ENCODE measurements at regions not wholly inside any gene's neighbourhood (a gene's known extent, or its start where the extent isn't known, plus 50 kb on each side); places are given as distances from the start of the nearest gene placed in this dataset.

- H3K9me3 ChIP-seq (ENCODE audit: control insufficient read depth, insufficient read depth, low read length) = no peaks in the 10 kb centered on the region
Observed at GRCh38 chr1:104868794-104869193, 1119.1 kb downstream of the AMY1C start.

GRCh38 chr1:104874044-104874443 lies 1124.3 kb downstream of the AMY1C start:
- H3K9me3 ChIP-seq (ENCODE audit: control insufficient read depth, insufficient read depth, low read length) = no peaks in the 10 kb centered on the region
- H3K9ac ChIP-seq (ENCODE audit: low read depth, low read length) = no peak overlapping the region
- H3K27me3 ChIP-seq (ENCODE audit: control insufficient read depth, insufficient read depth, low read length) = no peaks in the 10 kb centered on the region
- no peak overlapping the region for H3K4me3 ChIP-seq (ENCODE audit: low read depth, low read length)
- no peaks in the 10 kb centered on the region for H3K36me3 ChIP-seq (ENCODE audit: control insufficient read depth, insufficient read depth, low read length)
- H3K4me1 ChIP-seq (ENCODE audit: control insufficient read depth, insufficient read depth, low read length) = no peaks in the 10 kb centered on the region

More at GRCh38 chr1:104868794-104869193, 1119.1 kb downstream of the AMY1C start:
- no peaks in the 10 kb centered on the region for H3K27me3 ChIP-seq (ENCODE audit: control insufficient read depth, insufficient read depth, low read length)
- no peak overlapping the region for H3K9ac ChIP-seq (ENCODE audit: low read depth, low read length)
- H3K4me1 ChIP-seq (ENCODE audit: control insufficient read depth, insufficient read depth, low read length) = no peaks in the 10 kb centered on the region
- H3K4me3 ChIP-seq (ENCODE audit: low read depth, low read length) = no peak overlapping the region
- no peaks in the 10 kb centered on the region for H3K36me3 ChIP-seq (ENCODE audit: control insufficient read depth, insufficient read depth, low read length)

- H3K27me3 ChIP-seq (ENCODE audit: control insufficient read depth, insufficient read depth, low read length) = no peaks in the 10 kb centered on the region
- no peaks in the 10 kb centered on the region for H3K9me3 ChIP-seq (ENCODE audit: control insufficient read depth, insufficient read depth, low read length)
- no peak overlapping the region for H3K9ac ChIP-seq (ENCODE audit: low read depth, low read length)
- no peak overlapping the region for H3K4me3 ChIP-seq (ENCODE audit: low read depth, low read length)
- no peaks in the 10 kb centered on the region for H3K36me3 ChIP-seq (ENCODE audit: control insufficient read depth, insufficient read depth, low read length)
- no peaks in the 10 kb centered on the region for H3K4me1 ChIP-seq (ENCODE audit: control insufficient read depth, insufficient read depth, low read length)
Observed at GRCh38 chr1:104878203-104878909, 1128.7 kb downstream of the AMY1C start.

GRCh38 chr1:104884939-104885338 lies 1135.2 kb downstream of the AMY1C start:
- Histone ChIP-seq H3K9me3 (ENCODE audit: control insufficient read depth, insufficient read depth, low read length) (no peaks in the 10 kb centered on the region), H3K4me3 (ENCODE audit: low read depth, low read length) (no peak overlapping the region), H3K27me3 (ENCODE audit: control insufficient read depth, insufficient read depth, low read length) (no peaks in the 10 kb centered on the region), H3K36me3 (ENCODE audit: control insufficient read depth, insufficient read depth, low read length) (no peaks in the 10 kb centered on the region), H3K9ac (ENCODE audit: low read depth, low read length) (no peak overlapping the region), H3K4me1 (ENCODE audit: control insufficient read depth, insufficient read depth, low read length) (no peaks in the 10 kb centered on the region)

- no peaks in the 10 kb centered on the region for H3K4me1 ChIP-seq (ENCODE audit: control insufficient read depth, insufficient read depth, low read length)
Observed at GRCh38 chr1:104905322-104905721, 1155.6 kb downstream of the AMY1C start.

GRCh38 chr1:104906141-104906540 lies 1156.4 kb downstream of the AMY1C start:
- Histone ChIP-seq H3K4me3 (ENCODE audit: low read depth, low read length) (no peak overlapping the region), H3K9ac (ENCODE audit: low read depth, low read length) (no peak overlapping the region), H3K36me3 (ENCODE audit: control insufficient read depth, insufficient read depth, low read length) (no peaks in the 10 kb centered on the region), H3K27me3 (ENCODE audit: control insufficient read depth, insufficient read depth, low read length) (no peaks in the 10 kb centered on the region), H3K4me1 (ENCODE audit: control insufficient read depth, insufficient read depth, low read length) (no peaks in the 10 kb centered on the region), H3K9me3 (ENCODE audit: control insufficient read depth, insufficient read depth, low read length) (no peaks in the 10 kb centered on the region)

More at GRCh38 chr1:104905322-104905721, 1155.6 kb downstream of the AMY1C start:
- H3K27me3 ChIP-seq (ENCODE audit: control insufficient read depth, insufficient read depth, low read length) = no peaks in the 10 kb centered on the region
- no peak overlapping the region for H3K4me3 ChIP-seq (ENCODE audit: low read depth, low read length)
- no peaks in the 10 kb centered on the region for H3K36me3 ChIP-seq (ENCODE audit: control insufficient read depth, insufficient read depth, low read length)
- no peaks in the 10 kb centered on the region for H3K9me3 ChIP-seq (ENCODE audit: control insufficient read depth, insufficient read depth, low read length)
- H3K9ac ChIP-seq (ENCODE audit: low read depth, low read length) = no peak overlapping the region

GRCh38 chr1:104919188-104919587 lies 1169.5 kb downstream of the AMY1C start:
- no peaks in the 10 kb centered on the region for H3K4me1 ChIP-seq (ENCODE audit: control insufficient read depth, insufficient read depth, low read length)
- no peak overlapping the region for H3K9ac ChIP-seq (ENCODE audit: low read depth, low read length)
- H3K4me3 ChIP-seq (ENCODE audit: low read depth, low read length) = no peak overlapping the region
- H3K9me3 ChIP-seq (ENCODE audit: control insufficient read depth, insufficient read depth, low read length) = no peaks in the 10 kb centered on the region
- H3K27me3 ChIP-seq (ENCODE audit: control insufficient read depth, insufficient read depth, low read length) = no peaks in the 10 kb centered on the region
- H3K36me3 ChIP-seq (ENCODE audit: control insufficient read depth, insufficient read depth, low read length) = no peaks in the 10 kb centered on the region

- Histone ChIP-seq H3K9me3 (ENCODE audit: control insufficient read depth, insufficient read depth, low read length) (no peaks in the 10 kb centered on the region), H3K27me3 (ENCODE audit: control insufficient read depth, insufficient read depth, low read length) (no peaks in the 10 kb centered on the region), H3K4me3 (ENCODE audit: low read depth, low read length) (no peak overlapping the region), H3K36me3 (ENCODE audit: control insufficient read depth, insufficient read depth, low read length) (no peaks in the 10 kb centered on the region), H3K9ac (ENCODE audit: low read depth, low read length) (no peak overlapping the region), H3K4me1 (ENCODE audit: control insufficient read depth, insufficient read depth, low read length) (no peaks in the 10 kb centered on the region)
Observed at GRCh38 chr1:104921525-104921924, 1171.8 kb downstream of the AMY1C start.

GRCh38 chr1:104923075-104923474 lies 1173.4 kb downstream of the AMY1C start:
- Histone ChIP-seq H3K4me3 (ENCODE audit: low read depth, low read length) (no peak overlapping the region), H3K27me3 (ENCODE audit: control insufficient read depth, insufficient read depth, low read length) (no peaks in the 10 kb centered on the region), H3K9ac (ENCODE audit: low read depth, low read length) (no peak overlapping the region), H3K36me3 (ENCODE audit: control insufficient read depth, insufficient read depth, low read length) (no peaks in the 10 kb centered on the region), H3K4me1 (ENCODE audit: control insufficient read depth, insufficient read depth, low read length) (no peaks in the 10 kb centered on the region), H3K9me3 (ENCODE audit: control insufficient read depth, insufficient read depth, low read length) (no peaks in the 10 kb centered on the region)

GRCh38 chr1:104929280-104929679 lies 1179.6 kb downstream of the AMY1C start:
- Histone ChIP-seq H3K36me3 (ENCODE audit: control insufficient read depth, insufficient read depth, low read length) (no peaks in the 10 kb centered on the region), H3K4me3 (ENCODE audit: low read depth, low read length) (no peak overlapping the region), H3K9ac (ENCODE audit: low read depth, low read length) (no peak overlapping the region), H3K27me3 (ENCODE audit: control insufficient read depth, insufficient read depth, low read length) (no peaks in the 10 kb centered on the region), H3K9me3 (ENCODE audit: control insufficient read depth, insufficient read depth, low read length) (no peaks in the 10 kb centered on the region), H3K4me1 (ENCODE audit: control insufficient read depth, insufficient read depth, low read length) (no peaks in the 10 kb centered on the region)

GRCh38 chr1:104932030-104932915 lies 1182.6 kb downstream of the AMY1C start:
- Histone ChIP-seq H3K4me1 (ENCODE audit: control insufficient read depth, insufficient read depth, low read length) (no peaks in the 10 kb centered on the region), H3K9ac (ENCODE audit: low read depth, low read length) (no peak overlapping the region), H3K4me3 (ENCODE audit: low read depth, low read length) (no peak overlapping the region), H3K27me3 (ENCODE audit: control insufficient read depth, insufficient read depth, low read length) (no peaks in the 10 kb centered on the region), H3K9me3 (ENCODE audit: control insufficient read depth, insufficient read depth, low read length) (no peaks in the 10 kb centered on the region), H3K36me3 (ENCODE audit: control insufficient read depth, insufficient read depth, low read length) (no peaks in the 10 kb centered on the region)

Measured in iPS-15b (cell line).